OCI-LY7 (cell line): ENCODE measurements at regions not wholly inside any gene's neighbourhood (a gene's known extent, or its start where the extent isn't known, plus 50 kb on each side); places are given as distances from the start of the nearest gene placed in this dataset.

Experiments
- EZH2phosphoT487 ChIP-seq: fragments of 200-600 bp; sonication (generic); IDR thresholded peaks from 2 replicates; pipeline ENCODE4 v1.6.1; 2018; ENCODE audit warnings: low read depth, borderline replicate concordance, mild to moderate bottlenecking, mixed run types, antibody characterized with exemption, low read length, moderate library complexity, mixed read lengths
- TF ChIP-seq, protein P1 (sequence below): fragments of 200-600 bp; sonication (generic); conservative IDR thresholded peaks from 2 replicates; pipeline ENCODE4 v1.5.1; 2014; ENCODE audit warnings: mild to moderate bottlenecking, antibody characterized with exemption, low read length, moderate library complexity, mixed read lengths

- TF ChIP-seq, protein P1, sequence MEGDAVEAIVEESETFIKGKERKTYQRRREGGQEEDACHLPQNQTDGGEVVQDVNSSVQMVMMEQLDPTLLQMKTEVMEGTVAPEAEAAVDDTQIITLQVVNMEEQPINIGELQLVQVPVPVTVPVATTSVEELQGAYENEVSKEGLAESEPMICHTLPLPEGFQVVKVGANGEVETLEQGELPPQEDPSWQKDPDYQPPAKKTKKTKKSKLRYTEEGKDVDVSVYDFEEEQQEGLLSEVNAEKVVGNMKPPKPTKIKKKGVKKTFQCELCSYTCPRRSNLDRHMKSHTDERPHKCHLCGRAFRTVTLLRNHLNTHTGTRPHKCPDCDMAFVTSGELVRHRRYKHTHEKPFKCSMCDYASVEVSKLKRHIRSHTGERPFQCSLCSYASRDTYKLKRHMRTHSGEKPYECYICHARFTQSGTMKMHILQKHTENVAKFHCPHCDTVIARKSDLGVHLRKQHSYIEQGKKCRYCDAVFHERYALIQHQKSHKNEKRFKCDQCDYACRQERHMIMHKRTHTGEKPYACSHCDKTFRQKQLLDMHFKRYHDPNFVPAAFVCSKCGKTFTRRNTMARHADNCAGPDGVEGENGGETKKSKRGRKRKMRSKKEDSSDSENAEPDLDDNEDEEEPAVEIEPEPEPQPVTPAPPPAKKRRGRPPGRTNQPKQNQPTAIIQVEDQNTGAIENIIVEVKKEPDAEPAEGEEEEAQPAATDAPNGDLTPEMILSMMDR = no peak
- no peak for TF ChIP-seq EZH2phosphoT487
Observed at GRCh38 chr10:128324058-128324827, 198.0 kb upstream of the MKI67 start.
